ENCODE measurements at regions not wholly inside any gene's neighbourhood (a gene's known extent, or its start where the extent isn't known, plus 50 kb on each side); places are given as distances from the start of the nearest gene placed in this dataset.

- Histone ChIP-seq H3K9me3 (ENCODE audit: low read depth) (no peaks in the 10 kb centered on the region), H3K4me2 (no peak overlapping the region), H3K36me3 (no peaks in the 10 kb centered on the region), H4K20me1 (ENCODE audit: low read depth) (no peaks in the 10 kb centered on the region), H3K27me3 (no peaks in the 10 kb centered on the region), H3K4me3 (no peak overlapping the region), H3K9ac (no peak overlapping the region), H3K4me1 (no peaks in the 10 kb centered on the region), H3K27ac (no peak overlapping the region), H3K79me2 (ENCODE audit: low read depth) (no peaks in the 10 kb centered on the region), H2AFZ (replicated peaks) (no peak overlapping the region), H3F3A (ENCODE audit: low read depth) (no peaks in the 10 kb centered on the region)
- Mint-ChIP-seq H3K36me3 (peaks cover 7% of the 10 kb centered on the region), H3K4me1 (peaks cover 19% of the 10 kb centered on the region), H3K9me3 (peaks cover 18% of the 10 kb centered on the region), H3K27me3 (ENCODE audit: insufficient read depth, low read depth) (peaks cover 2% of the 10 kb centered on the region), H3K27ac (no peak overlapping the region), H3K4me3 (no peak overlapping the region)
- TF ChIP-seq CTCF (IDR thresholded peaks at IDR 0.05) (no peak), EZH2phosphoT487 (IDR thresholded peaks at IDR 0.05) (no peak), EZH2 (IDR thresholded peaks at IDR 0.05) (no peak)
- DNase-seq (ENCODE audit: low spot score) = no peak
Measured at GRCh38 chr18:71844814-71845213, 699.3 kb downstream of the CBLN2 start.

- Histone ChIP-seq H3K27ac (no peak overlapping the region), H4K20me1 (ENCODE audit: low read depth) (no peaks in the 10 kb centered on the region), H2AFZ (replicated peaks) (no peak overlapping the region), H3K27me3 (no peaks in the 10 kb centered on the region), H3K9me3 (ENCODE audit: low read depth) (no peaks in the 10 kb centered on the region), H3K4me1 (no peaks in the 10 kb centered on the region), H3K9ac (no peak overlapping the region), H3K36me3 (no peaks in the 10 kb centered on the region), H3K4me2 (no peak overlapping the region), H3K4me3 (no peak overlapping the region), H3K79me2 (ENCODE audit: low read depth) (no peaks in the 10 kb centered on the region), H3F3A (ENCODE audit: low read depth) (no peaks in the 10 kb centered on the region)
- no peaks in the 10 kb centered on the region for H3K27me3 Mint-ChIP-seq (ENCODE audit: insufficient read depth, low read depth)
- no peak for DNase-seq (ENCODE audit: low spot score)
- TF ChIP-seq EZH2phosphoT487 (IDR thresholded peaks at IDR 0.05) (no peak), CTCF (IDR thresholded peaks at IDR 0.05) (no peak), EZH2 (IDR thresholded peaks at IDR 0.05) (no peak)
- H3K4me1 Mint-ChIP-seq = peaks cover 19% of the 10 kb centered on the region
- H3K4me3 Mint-ChIP-seq = no peak overlapping the region
- peaks cover 8% of the 10 kb centered on the region for H3K9me3 Mint-ChIP-seq
- no peak overlapping the region for H3K27ac Mint-ChIP-seq
- no peaks in the 10 kb centered on the region for H3K36me3 Mint-ChIP-seq
Measured at GRCh38 chr18:71842666-71843065, 701.5 kb downstream of the CBLN2 start.

- TF ChIP-seq EZH2phosphoT487 (IDR thresholded peaks at IDR 0.05) (no peak), EZH2 (IDR thresholded peaks at IDR 0.05) (no peak), CTCF (IDR thresholded peaks at IDR 0.05) (no peak)
- no peak overlapping the region for H3K27ac ChIP-seq
- no peaks in the 10 kb centered on the region for H3K9me3 ChIP-seq (ENCODE audit: low read depth)
- no peaks in the 10 kb centered on the region for H3K79me2 ChIP-seq (ENCODE audit: low read depth)
- Mint-ChIP-seq H3K27ac (no peak overlapping the region), H3K27me3 (ENCODE audit: insufficient read depth, low read depth) (peaks cover 2% of the 10 kb centered on the region), H3K36me3 (no peaks in the 10 kb centered on the region), H3K9me3 (peaks cover 2% of the 10 kb centered on the region), H3K4me1 (peaks cover 7% of the 10 kb centered on the region), H3K4me3 (no peak overlapping the region)
- H3K4me1 ChIP-seq = no peaks in the 10 kb centered on the region
- no peaks in the 10 kb centered on the region for H4K20me1 ChIP-seq (ENCODE audit: low read depth)
- DNase-seq (ENCODE audit: low spot score) = no peak
- no peaks in the 10 kb centered on the region for H3K27me3 ChIP-seq
- H3K4me3 ChIP-seq = no peak overlapping the region
- H3K36me3 ChIP-seq = no peaks in the 10 kb centered on the region
- H3K4me2 ChIP-seq = no peak overlapping the region
- H3F3A ChIP-seq (ENCODE audit: low read depth) = no peaks in the 10 kb centered on the region
- no peak overlapping the region for H3K9ac ChIP-seq
- H2AFZ ChIP-seq (replicated peaks) = no peak overlapping the region
Measured at GRCh38 chr18:71837547-71837946, 706.6 kb downstream of the CBLN2 start.
